ENCODE measurements at regions not wholly inside any gene's neighbourhood (a gene's known extent, or its start where the extent isn't known, plus 50 kb on each side); places are given as distances from the start of the nearest gene placed in this dataset.

GRCh38 chr1:17955302-17956285 is 152.0 kb upstream of the IGSF21 start:
- no peaks in the 10 kb centered on the region for H3K9me3 ChIP-seq (ENCODE audit: control insufficient read depth in 1 of 2, insufficient read depth in 1 of 2, low read length in 2 of 2)
- DNase-seq: no peak
- CTCF ChIA-PET: no interaction called here
- Mint-ChIP-seq H3K27me3 (peaks cover 28% of the 10 kb centered on the region), H3K4me3 (no peak overlapping the region), H3K9me3 (no peaks in the 10 kb centered on the region), H3K27ac (no peak overlapping the region), H3K36me3 (ENCODE audit: low read depth) (no peaks in the 10 kb centered on the region), H3K4me1 (ENCODE audit: low read depth) (peaks cover 13% of the 10 kb centered on the region)
- no peaks in the 10 kb centered on the region for H3K36me3 ChIP-seq (ENCODE audit: insufficient read depth, low read length)
- H3K27ac ChIP-seq (ENCODE audit: low read depth in 1 of 2, low read length in 2 of 2): no peak overlapping the region
- intact Hi-C loops (cut with DNase I, micrococcal nuclease): no loop called here
- no peaks in the 10 kb centered on the region for H3K4me1 ChIP-seq (ENCODE audit: insufficient read depth, low read length)
- H3K27me3 ChIP-seq (ENCODE audit: control insufficient read depth in 1 of 2, insufficient read depth in 2 of 2, low read length in 2 of 2): peaks cover 0 to 5% of the 10 kb centered on the region in 2 experiments
- ATAC-seq (ENCODE audit: poor library complexity): no peak
- POLR2A ChIA-PET: no interaction called here
- TF ChIP-seq CTCF (IDR thresholded peaks at IDR 0.05): no peak
- H3K4me3 ChIP-seq (ENCODE audit: low read length): no peak overlapping the region

GRCh38 chr1:17957588-17958267 is 149.9 kb upstream of the IGSF21 start:
- Mint-ChIP-seq H3K27me3 (peaks cover 20% of the 10 kb centered on the region), H3K4me1 (ENCODE audit: low read depth) (peaks cover 13% of the 10 kb centered on the region), H3K36me3 (ENCODE audit: low read depth) (no peaks in the 10 kb centered on the region), H3K9me3 (no peaks in the 10 kb centered on the region), H3K4me3 (no peak overlapping the region), H3K27ac (no peak overlapping the region)
- Histone ChIP-seq H3K4me1 (ENCODE audit: insufficient read depth, low read length) (no peaks in the 10 kb centered on the region), H3K27ac (ENCODE audit: low read depth in 1 of 2, low read length in 2 of 2) (no peak overlapping the region), H3K4me3 (ENCODE audit: low read length) (no peak overlapping the region), H3K9me3 (ENCODE audit: control insufficient read depth in 1 of 2, insufficient read depth in 1 of 2, low read length in 2 of 2) (no peaks in the 10 kb centered on the region), H3K27me3 (ENCODE audit: control insufficient read depth in 1 of 2, insufficient read depth in 2 of 2, low read length in 2 of 2) (peaks cover 0 to 3% of the 10 kb centered on the region in 2 experiments), H3K36me3 (ENCODE audit: insufficient read depth, low read length) (no peaks in the 10 kb centered on the region)
- intact Hi-C loops (cut with DNase I, micrococcal nuclease): no loop called here
- ChIA-PET POLR2A (no interaction called here), CTCF (no interaction called here)
- TF ChIP-seq CTCF (IDR thresholded peaks at IDR 0.05): no peak
- DNase-seq (no peak), ATAC-seq (ENCODE audit: poor library complexity) (no peak)

GRCh38 chr1:17958704-17959103 is 148.9 kb upstream of the IGSF21 start:
- Histone ChIP-seq H3K4me3 (ENCODE audit: low read length) (no peak overlapping the region), H3K36me3 (ENCODE audit: insufficient read depth, low read length) (no peaks in the 10 kb centered on the region), H3K9me3 (ENCODE audit: control insufficient read depth in 1 of 2, insufficient read depth in 1 of 2, low read length in 2 of 2) (no peaks in the 10 kb centered on the region), H3K4me1 (ENCODE audit: insufficient read depth, low read length) (no peaks in the 10 kb centered on the region), H3K27ac (ENCODE audit: low read depth in 1 of 2, low read length in 2 of 2) (no peak overlapping the region), H3K27me3 (ENCODE audit: control insufficient read depth in 1 of 2, insufficient read depth in 2 of 2, low read length in 2 of 2) (no peaks in the 10 kb centered on the region)
- no peak for ATAC-seq (ENCODE audit: poor library complexity)
- intact Hi-C loops (cut with DNase I, micrococcal nuclease): no loop called here
- no peaks in the 10 kb centered on the region for H3K36me3 Mint-ChIP-seq (ENCODE audit: low read depth)
- peaks cover 10% of the 10 kb centered on the region for H3K27me3 Mint-ChIP-seq
- H3K4me3 Mint-ChIP-seq: no peak overlapping the region
- TF ChIP-seq CTCF (IDR thresholded peaks at IDR 0.05): no peak
- peaks cover 13% of the 10 kb centered on the region for H3K4me1 Mint-ChIP-seq (ENCODE audit: low read depth)
- CTCF ChIA-PET: no interaction called here
- POLR2A ChIA-PET: no interaction called here
- no peaks in the 10 kb centered on the region for H3K9me3 Mint-ChIP-seq
- no peak overlapping the region for H3K27ac Mint-ChIP-seq
- DNase-seq: peak in 1 of 14 experiments; percentile 21

Data from CD4-positive, alpha-beta T cell (primary cell).